AG10803 (cell line): ENCODE measurements at regions not wholly inside any gene's neighbourhood (a gene's known extent, or its start where the extent isn't known, plus 50 kb on each side); places are given as distances from the start of the nearest gene placed in this dataset.

Experiments
- DNase-seq: peaks from one replicate; pipeline ENCODE4 v3.0.0; 2010; ENCODE audit warnings: low read depth
- H3K4me3 ChIP-seq: 2 replicates; pipeline ENCODE4 v1.5.1; 2011; ENCODE audit warnings: mild to moderate bottlenecking, low read length, control low read depth
- CTCF ChIP-seq: conservative IDR thresholded peaks from 2 replicates; pipeline ENCODE4 v1.5.1; 2011; ENCODE audit warnings: mild to moderate bottlenecking, low read length, control low read depth, inconsistent platforms

- DNase-seq, result no peak
- no peak overlapping the region for H3K4me3 ChIP-seq
- TF ChIP-seq CTCF, result no peak
These were observed 62.5 kb upstream of the PALS2 start for GRCh38 chr7:24510759-24511158.

DNA sequence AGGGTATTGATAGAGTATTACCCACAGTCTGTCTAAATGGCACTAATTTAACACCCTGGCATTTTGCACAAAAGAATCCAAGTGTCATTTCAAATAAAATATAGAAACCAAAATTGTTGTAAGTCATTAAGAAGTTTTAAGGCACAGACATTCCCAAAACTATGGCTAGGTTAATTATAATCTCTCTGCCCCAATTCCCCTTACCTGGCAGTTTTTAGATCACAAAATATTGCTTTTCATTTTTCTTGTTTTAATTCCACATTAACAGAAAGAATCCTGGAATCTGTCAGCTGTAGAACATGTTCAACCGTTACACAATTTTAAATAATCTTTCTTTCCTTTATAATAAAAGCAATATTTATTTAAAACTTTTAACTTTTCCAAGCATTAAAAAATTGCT lies 56.1 kb upstream of the PALS2 start:
- DNase-seq, result no peak

GRCh38 chr7:24521917-24522623 lies 51.2 kb upstream of the PALS2 start:
- H3K4me3 ChIP-seq, result no peak overlapping the region
- no peak for DNase-seq
- no peak for TF ChIP-seq CTCF

More for the DNA sequence above, 56.1 kb upstream of the PALS2 start:
- TF ChIP-seq CTCF, result no peak
- no peak overlapping the region for H3K4me3 ChIP-seq
